Heart left ventricle (tissue), 13 donors: ENCODE measurements at regions not wholly inside any gene's neighbourhood (a gene's known extent, or its start where the extent isn't known, plus 50 kb on each side); places are given as distances from the start of the nearest gene placed in this dataset.

ENCODE experiments used
- CTCF ChIP-seq, 12 donors: fragments of 200-600 bp; sonication (generic) in 4 of 12; IDR thresholded peaks; one replicate each; pipeline versions ENCODE4 v1.5.0 to v1.8.0; 2018 to 2022; ENCODE audit warnings: antibody characterized with exemption in 12 of 12, mild to moderate bottlenecking in 5 of 12
- POLR2A ChIP-seq, 2 donors: fragments of 450-650 bp; IDR thresholded peaks; one replicate each; pipeline ENCODE4 v1.6.1; 2017; ENCODE audit warnings: antibody characterized with exemption in 2 of 2, mild to moderate bottlenecking in 2 of 2, moderate library complexity in 2 of 2
- donor health status: ischemic (EF 13 %, LVEDD 7.1; RV severe dilation, severe dysfunction).
- donor health status: DM: no; HTN: yes; CAD: no.
- donor health status: DM: no; HTN: no; CAD: no.
- donor health status: ischemic (EF 25% LVEDD 6.9; RV normal size, moderate dysfunction).
- donor health status: ischemic (EF 25% LVEDD 5.7; RV mildly dilated, moderate dysfunction).
- donor health status: ischemic (EF 35%, LVEDD 5.7; RV mildly dilated, moderate dysfunction).
- donor health status: nonischemic (EF 11% LVEDD 7.7; RV severe dilation, severe dysfunction).
- donor health status: DM: yes; HTN: yes; CAD: no.
- donor health status: PGD.
- donor health status: ischemic (EF 29% LVEDD 5.4; RV normal size, mild dysfunction).
- donor health status: nonischemic (EF 23%, LVEDD 6.1; RV moderate dilation, normal function).

- TF ChIP-seq CTCF (IDR thresholded peaks at IDR 0.05): peak in 1 of 12 donors; percentile 3
- TF ChIP-seq POLR2A (IDR thresholded peaks at IDR 0.05): no peak
Observed at GRCh38 chr21:31786164-31786920, 54.4 kb upstream of the SCAF4 start.
